Colon (tissue), 2 donors: ENCODE measurements at regions not wholly inside any gene's neighbourhood (a gene's known extent, or its start where the extent isn't known, plus 50 kb on each side); places are given as distances from the start of the nearest gene placed in this dataset.

Experiments used
- FAIRE-seq: peaks from 2 replicates; lab custom pipeline; 2012; peaks lifted over from hg19 to GRCh38; lab: Jason Lieb, UNC
- donor health status: control.
- donor health status: control.

GRCh38 chr14:62156052-62156451 is 393.8 kb downstream of the SNAPC1 start:
- no peak for FAIRE-seq

- FAIRE-seq: no peak
These were observed 396.6 kb downstream of the SNAPC1 start for GRCh38 chr14:62158779-62159178.

DNA sequence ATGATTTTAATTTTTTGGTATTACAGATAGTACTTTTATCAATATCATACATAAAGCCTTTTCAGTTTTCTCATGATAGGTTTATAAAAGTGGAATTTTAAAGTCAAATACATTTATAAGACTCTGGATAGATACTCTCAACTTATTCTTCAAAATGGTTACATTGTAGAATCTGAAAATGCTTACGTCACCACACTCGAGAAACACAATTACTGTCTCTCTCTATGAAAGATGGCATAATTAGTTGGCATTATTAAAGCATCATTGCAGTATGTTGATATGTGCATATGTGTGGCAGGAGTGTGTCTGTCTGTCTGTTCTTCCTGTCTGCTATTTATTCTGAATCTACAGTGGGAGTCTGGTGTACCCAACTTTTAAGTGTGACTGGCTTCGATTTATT is 397.1 kb downstream of the SNAPC1 start:
- no peak for FAIRE-seq

GRCh38 chr14:62162998-62163589 is 400.9 kb downstream of the SNAPC1 start:
- no peak for FAIRE-seq

DNA sequence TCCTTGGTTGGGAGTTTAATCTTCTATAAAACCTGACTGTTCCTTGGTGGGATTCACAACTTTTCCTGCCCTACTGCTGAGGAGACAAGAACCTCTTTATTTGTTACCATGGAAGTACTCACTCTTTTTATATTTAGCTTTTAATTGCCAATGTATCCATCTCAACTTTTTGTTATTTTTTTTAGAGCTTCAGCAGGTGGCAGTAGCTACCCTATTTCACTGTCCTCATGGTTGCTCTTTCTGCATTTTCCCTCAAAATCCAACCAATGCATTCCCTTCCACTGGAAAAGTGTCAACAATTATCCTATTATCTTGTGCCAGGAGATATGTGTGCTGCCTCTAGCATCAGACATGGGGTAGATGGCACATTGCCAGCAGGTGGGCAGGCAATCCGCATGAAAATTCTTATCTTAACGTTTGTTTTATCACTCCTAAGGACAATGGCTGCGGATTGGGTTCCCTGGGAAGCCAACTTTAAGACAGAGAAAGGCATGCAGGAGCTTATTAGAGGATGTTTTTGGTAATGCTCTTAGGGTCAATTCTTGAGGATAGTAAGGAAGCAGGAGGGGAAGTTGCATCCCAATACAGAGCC is 406.4 kb downstream of the SNAPC1 start:
- FAIRE-seq: no peak

GRCh38 chr14:62179367-62180018 is 417.3 kb downstream of the SNAPC1 start:
- no peak for FAIRE-seq

DNA sequence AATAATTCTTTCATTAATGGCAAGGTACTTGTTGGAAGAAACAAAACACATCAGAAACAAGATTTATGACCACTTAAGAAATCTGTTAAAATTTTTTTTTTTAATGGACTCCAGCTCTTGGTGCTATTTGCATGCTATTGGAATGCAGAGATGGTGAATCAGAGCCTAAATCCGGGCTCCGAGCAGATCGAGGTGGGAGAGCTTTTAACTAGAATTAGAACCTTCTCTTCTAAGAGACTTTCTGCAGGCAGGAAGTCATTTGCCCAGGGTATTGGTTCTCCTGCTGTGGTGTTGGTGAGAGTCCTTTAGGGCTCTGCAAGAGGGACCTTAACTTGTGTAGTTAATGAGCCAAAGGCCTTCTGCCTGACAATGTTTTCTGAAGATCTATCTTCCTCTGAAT is 419.4 kb downstream of the SNAPC1 start:
- FAIRE-seq: no peak

DNA sequence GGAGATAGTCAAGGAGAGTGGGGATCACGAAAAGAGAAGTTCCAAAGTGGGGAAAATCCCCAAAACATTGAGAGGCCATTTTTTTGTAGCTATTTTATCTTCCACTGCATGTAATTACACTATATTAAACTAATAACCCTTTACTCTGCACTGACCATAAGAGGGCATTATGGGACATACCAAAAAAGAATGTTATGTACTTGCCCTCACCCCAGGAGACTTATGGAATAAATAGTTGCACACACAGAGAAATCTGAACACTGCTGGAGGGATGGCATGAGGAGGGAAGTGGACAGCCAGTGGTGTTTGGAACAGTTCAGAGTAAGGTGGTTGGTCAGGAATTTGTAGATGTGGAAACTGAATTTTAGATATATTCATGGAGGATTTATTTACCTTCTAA is 422.9 kb downstream of the SNAPC1 start:
- no peak for FAIRE-seq

DNA sequence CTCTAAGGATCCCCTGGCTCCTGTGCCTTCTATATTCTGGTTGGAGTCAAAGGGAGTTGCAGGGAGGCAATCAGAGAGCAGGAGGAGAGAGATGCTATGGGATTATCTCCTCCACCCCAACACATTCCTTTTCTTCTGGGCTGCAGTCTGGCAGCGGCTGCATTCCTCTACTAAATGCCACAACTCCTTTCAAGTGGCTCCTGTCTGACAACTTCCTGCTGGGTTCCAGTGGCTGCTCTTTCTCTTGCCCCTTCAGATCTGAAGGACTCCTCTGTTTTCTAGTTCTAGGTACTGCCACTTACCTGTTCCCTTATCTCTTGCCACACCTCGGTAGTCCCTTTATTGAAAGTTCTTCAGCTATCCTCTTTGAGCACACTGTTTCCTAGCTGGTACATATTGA is 425.0 kb downstream of the SNAPC1 start:
- no peak for FAIRE-seq

- no peak for FAIRE-seq
These were observed 427.5 kb downstream of the SNAPC1 start for GRCh38 chr14:62189698-62190097.

DNA sequence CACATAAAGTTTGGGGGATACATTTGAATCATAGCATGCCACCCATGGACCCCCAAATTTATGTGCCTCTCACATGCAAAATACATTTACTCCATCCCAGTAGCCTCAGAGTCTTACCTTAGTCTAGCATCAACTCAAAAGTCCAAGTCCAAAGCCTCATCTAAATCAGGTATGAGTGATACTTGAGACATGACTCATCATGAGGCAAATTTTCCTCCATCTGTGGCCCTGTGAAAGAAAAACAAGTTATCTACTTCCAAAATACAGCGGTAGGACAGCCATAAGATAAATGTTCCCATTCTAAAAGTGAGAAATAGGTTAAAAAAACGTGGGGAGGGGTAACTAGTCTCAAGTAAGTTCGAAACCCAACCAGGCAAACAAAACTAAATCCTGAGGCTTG is 444.2 kb downstream of the SNAPC1 start:
- FAIRE-seq: no peak

- no peak for FAIRE-seq
These were observed 447.2 kb downstream of the SNAPC1 start for GRCh38 chr14:62209287-62209899.

DNA sequence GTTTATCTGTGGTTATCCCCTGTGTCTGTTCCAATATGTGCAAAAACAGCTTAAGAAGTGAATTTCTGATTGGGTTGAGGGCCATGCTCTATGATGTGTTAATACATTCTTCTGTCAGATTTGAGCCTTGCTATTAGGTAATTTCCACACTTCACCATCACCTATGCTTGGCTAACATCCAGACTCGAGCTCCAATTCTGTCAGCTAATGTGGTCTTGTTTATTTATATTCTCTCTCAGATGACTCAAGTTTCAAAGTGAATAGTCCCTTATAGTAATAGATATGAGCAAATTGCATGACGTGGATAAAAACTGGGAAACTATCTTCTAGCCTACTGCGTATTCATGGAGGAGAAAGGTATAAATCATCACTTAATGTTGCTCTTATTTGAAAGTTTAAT is 451.3 kb downstream of the SNAPC1 start:
- no peak for FAIRE-seq

- FAIRE-seq: no peak
These were observed 453.9 kb downstream of the SNAPC1 start for GRCh38 chr14:62216121-62216520.

- FAIRE-seq: no peak
These were observed 472.6 kb downstream of the SNAPC1 start for GRCh38 chr14:62234849-62235248.

DNA sequence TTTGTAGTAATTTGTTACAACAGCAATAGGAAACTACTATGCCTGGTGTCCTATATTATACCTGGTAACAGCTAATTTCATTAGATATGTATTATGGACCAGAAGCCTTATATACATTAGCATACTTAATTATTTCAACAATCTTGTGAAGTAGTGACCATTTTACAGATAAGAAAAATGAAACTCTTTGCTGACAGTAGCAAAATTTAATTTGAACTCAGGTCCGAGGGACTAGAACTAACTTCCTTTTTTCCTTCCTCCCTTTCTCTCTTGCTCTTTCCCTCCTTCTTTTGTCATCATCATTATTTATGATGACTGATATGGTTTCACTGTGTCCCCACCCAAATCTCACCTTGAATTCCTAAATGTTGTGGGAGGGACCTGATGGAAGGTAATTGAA is 482.0 kb downstream of the SNAPC1 start:
- FAIRE-seq: no peak

- FAIRE-seq: no peak
These were observed 485.0 kb downstream of the SNAPC1 start for GRCh38 chr14:62247266-62247665.

- FAIRE-seq: no peak
These were observed 489.0 kb downstream of the SNAPC1 start for GRCh38 chr14:62251237-62251636.

DNA sequence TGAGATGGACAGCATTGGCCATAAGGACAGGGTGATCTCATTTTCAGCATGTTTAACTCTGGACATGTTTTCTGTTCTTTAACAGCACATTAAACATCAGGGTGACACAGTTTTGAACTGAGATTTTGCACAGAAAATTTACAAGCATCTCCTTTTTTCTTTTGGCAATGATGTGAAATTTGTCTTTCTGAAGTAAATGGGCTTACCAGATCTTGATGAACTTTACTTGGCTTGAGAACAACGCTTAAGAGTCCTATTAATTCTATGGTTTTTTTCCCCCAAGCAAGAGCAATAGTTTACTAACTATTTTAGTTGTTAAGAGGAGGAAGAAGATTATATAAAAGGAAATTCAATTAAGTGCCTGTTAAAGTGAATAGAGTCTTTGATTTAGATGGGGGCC is 491.0 kb downstream of the SNAPC1 start:
- FAIRE-seq: no peak

- no peak for FAIRE-seq
These were observed 491.7 kb downstream of the SNAPC1 start for GRCh38 chr14:62253911-62254310.

DNA sequence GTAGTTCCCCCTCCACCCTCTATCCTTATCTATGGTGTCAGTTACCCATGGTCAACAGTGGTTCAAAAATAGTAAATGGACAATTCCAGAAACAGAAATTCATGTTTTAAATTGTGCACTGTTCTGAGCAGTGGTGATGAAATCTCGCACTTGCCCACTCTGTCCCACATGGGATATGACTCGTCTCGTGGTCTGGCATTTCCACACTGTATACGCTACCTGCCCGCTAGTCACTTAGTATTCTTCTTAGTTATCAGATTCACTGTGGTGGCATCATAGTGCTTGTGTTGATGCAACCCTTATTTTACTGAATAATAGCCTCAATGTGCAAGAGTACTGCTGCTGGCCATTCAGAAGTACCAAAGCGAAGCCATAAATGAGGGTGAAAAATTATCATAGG is 507.0 kb downstream of the SNAPC1 start:
- no peak for FAIRE-seq

DNA sequence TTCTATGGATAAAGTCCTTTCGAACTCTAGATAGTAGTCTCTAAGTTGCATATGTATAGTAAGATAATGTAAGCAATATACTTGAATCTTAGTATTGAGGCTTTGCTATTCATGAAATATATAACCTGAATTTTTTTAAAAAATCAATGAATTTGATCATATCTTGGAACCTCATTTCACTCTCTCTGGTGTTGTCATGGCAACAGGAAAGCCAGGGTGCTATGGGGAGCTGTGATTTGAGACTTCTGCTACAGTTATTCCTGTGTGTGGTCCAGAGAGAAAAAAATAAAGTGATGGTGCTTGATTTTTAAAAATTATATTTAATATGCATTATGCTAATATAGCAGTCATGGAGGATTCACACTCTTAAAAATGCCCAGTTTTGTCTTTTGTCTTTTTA is 508.0 kb downstream of the SNAPC1 start:
- no peak for FAIRE-seq

- no peak for FAIRE-seq
These were observed 518.1 kb downstream of the SNAPC1 start for GRCh38 chr14:62280366-62280765.

DNA sequence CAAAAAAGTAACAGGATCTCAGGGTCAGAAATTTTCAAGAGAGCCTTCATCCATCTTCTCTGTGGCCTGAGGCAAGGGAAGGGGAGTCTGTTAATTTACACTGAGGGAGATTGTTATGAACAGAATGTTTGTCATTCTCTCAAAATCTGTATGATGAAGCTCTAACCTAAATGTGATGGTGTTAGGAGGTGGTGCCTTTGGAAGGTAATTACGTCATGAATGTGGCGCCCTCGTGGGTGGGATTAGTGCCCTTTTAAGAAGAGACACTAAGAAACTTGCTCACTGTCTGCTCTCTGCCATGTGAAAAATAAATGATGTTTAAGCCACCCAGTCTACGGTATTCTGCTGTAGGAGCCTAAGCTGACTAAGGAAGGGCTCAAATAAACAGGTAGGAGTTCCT is 521.6 kb downstream of the SNAPC1 start:
- no peak for FAIRE-seq
